ENCODE measurements at regions not wholly inside any gene's neighbourhood (a gene's known extent, or its start where the extent isn't known, plus 50 kb on each side); places are given as distances from the start of the nearest gene placed in this dataset.

DNA sequence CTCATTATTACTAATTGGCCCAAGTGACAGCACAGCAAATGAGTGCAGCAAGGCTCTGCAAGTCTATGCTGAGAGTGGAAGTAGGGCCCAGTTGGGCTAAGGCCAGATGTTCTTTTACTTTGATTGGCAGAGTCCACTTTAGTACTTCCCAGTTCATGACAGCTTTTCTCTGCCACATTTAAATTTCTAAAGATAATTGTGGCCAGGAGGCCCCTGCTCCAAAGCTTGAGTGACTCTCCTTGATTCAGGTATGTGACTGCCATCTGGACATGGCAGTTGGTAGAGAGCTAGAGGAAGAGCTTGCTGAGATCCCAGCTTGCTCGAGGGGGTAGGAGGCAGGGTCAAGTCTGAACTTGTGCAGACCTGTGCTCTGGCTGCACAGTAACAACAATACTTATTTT is 154.1 kb downstream of the CARTPT start:
- Mint-ChIP-seq H3K4me1 (ENCODE audit: low read depth, unreplicated experiment) (no peaks in the 10 kb centered on the region), H3K27me3 (ENCODE audit: insufficient read depth, unreplicated experiment) (peaks cover 14% of the 10 kb centered on the region), H3K9me3 (ENCODE audit: unreplicated experiment) (no peaks in the 10 kb centered on the region), H3K36me3 (ENCODE audit: insufficient read depth, unreplicated experiment) (no peaks in the 10 kb centered on the region), H3K27ac (ENCODE audit: unreplicated experiment) (no peak overlapping the region), H3K4me3 (ENCODE audit: unreplicated experiment) (no peak overlapping the region)
- H3K4me3 ChIP-seq (ENCODE audit: low read depth, low read length) = no peak overlapping the region
- POLR2A ChIA-PET = no interaction called here
- no peak for DNase-seq
- CTCF ChIA-PET = no interaction called here
- H3K27me3 ChIP-seq (replicated peaks; ENCODE audit: control insufficient read depth, insufficient read depth, low read length) = no peaks in the 10 kb centered on the region
- no peaks in the 10 kb centered on the region for H3K9me3 ChIP-seq
- no peak for TF ChIP-seq CTCF (IDR thresholded peaks at IDR 0.05; ENCODE audit: insufficient read depth in 1 of 2, low read depth in 1 of 2, low read length in 1 of 2, severe bottlenecking in 1 of 2, unreplicated experiment in 1 of 2)
- intact Hi-C loops (cut with micrococcal nuclease; ENCODE audit: unreplicated experiment) = no loop called here
- no peaks in the 10 kb centered on the region for H3K4me1 ChIP-seq
- BruUV-seq (replicated peaks) = no TSS peak
- H3K36me3 ChIP-seq (ENCODE audit: control insufficient read depth, insufficient read depth, low read length) = no peaks in the 10 kb centered on the region

DNA sequence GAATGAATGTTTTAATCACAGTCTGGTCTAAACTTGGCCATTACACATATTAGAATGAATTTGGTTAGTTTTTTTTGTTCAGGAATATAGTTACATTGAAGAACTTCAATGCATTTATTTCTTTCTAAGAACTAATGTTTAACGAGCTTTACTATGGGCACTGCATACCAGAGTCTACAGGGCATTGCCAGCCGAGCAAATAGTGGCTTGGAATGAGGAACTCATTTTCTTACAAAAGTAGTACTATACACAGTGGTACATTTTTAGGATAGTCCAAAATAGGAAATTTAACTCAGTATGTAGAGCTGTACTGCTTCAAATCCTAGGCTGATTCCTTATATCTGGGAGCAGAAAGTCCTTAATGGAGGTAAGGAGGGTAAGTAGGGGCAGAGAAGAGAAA is 155.4 kb downstream of the CARTPT start:
- H3K9me3 ChIP-seq = no peaks in the 10 kb centered on the region
- no peak for TF ChIP-seq CTCF (IDR thresholded peaks at IDR 0.05; ENCODE audit: insufficient read depth in 1 of 2, low read depth in 1 of 2, low read length in 1 of 2, severe bottlenecking in 1 of 2, unreplicated experiment in 1 of 2)
- no peaks in the 10 kb centered on the region for H3K4me1 ChIP-seq
- Mint-ChIP-seq H3K4me3 (ENCODE audit: unreplicated experiment) (no peak overlapping the region), H3K9me3 (ENCODE audit: unreplicated experiment) (no peaks in the 10 kb centered on the region), H3K27ac (ENCODE audit: unreplicated experiment) (no peak overlapping the region), H3K36me3 (ENCODE audit: insufficient read depth, unreplicated experiment) (no peaks in the 10 kb centered on the region), H3K27me3 (ENCODE audit: insufficient read depth, unreplicated experiment) (peaks cover 14% of the 10 kb centered on the region), H3K4me1 (ENCODE audit: low read depth, unreplicated experiment) (no peaks in the 10 kb centered on the region)
- H3K36me3 ChIP-seq (ENCODE audit: control insufficient read depth, insufficient read depth, low read length) = no peaks in the 10 kb centered on the region
- intact Hi-C loops (cut with micrococcal nuclease; ENCODE audit: unreplicated experiment) = no loop called here
- DNase-seq = no peak
- no peak overlapping the region for H3K4me3 ChIP-seq (ENCODE audit: low read depth, low read length)
- no peaks in the 10 kb centered on the region for H3K27me3 ChIP-seq (replicated peaks; ENCODE audit: control insufficient read depth, insufficient read depth, low read length)
- ChIA-PET POLR2A (no interaction called here), CTCF (no interaction called here)
- no TSS peak for BruUV-seq (replicated peaks)

DNA sequence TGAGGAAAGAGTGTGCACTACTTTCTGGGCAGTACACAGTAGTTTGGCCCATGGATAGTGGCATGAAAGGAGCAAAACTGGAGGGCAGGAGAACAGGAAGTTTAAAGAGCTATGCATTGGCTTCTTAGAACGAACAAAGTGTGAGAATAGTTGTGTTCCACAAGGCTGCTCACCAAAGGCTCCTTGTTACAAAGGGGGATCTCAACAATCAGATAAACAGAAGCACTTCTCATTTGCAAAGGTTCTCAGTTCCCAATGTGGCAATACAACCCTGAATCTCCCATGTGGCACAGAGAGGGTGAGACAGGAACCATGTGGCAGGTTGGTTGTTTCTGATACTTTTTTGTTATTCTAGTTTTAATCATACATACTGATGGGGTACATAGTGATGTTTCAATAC is 158.4 kb downstream of the CARTPT start:
- DNase-seq = no peak
- no peaks in the 10 kb centered on the region for H3K27me3 ChIP-seq (replicated peaks; ENCODE audit: control insufficient read depth, insufficient read depth, low read length)
- H3K9me3 ChIP-seq = no peaks in the 10 kb centered on the region
- Mint-ChIP-seq H3K27me3 (ENCODE audit: insufficient read depth, unreplicated experiment) (peaks cover 5% of the 10 kb centered on the region), H3K4me3 (ENCODE audit: unreplicated experiment) (no peak overlapping the region), H3K27ac (ENCODE audit: unreplicated experiment) (no peak overlapping the region), H3K4me1 (ENCODE audit: low read depth, unreplicated experiment) (no peaks in the 10 kb centered on the region), H3K9me3 (ENCODE audit: unreplicated experiment) (no peaks in the 10 kb centered on the region), H3K36me3 (ENCODE audit: insufficient read depth, unreplicated experiment) (no peaks in the 10 kb centered on the region)
- ChIA-PET CTCF (no interaction called here), POLR2A (no interaction called here)
- intact Hi-C loops (cut with micrococcal nuclease; ENCODE audit: unreplicated experiment) = no loop called here
- H3K36me3 ChIP-seq (ENCODE audit: control insufficient read depth, insufficient read depth, low read length) = no peaks in the 10 kb centered on the region
- no TSS peak for BruUV-seq (replicated peaks)
- no peak for TF ChIP-seq CTCF (IDR thresholded peaks at IDR 0.05; ENCODE audit: insufficient read depth in 1 of 2, low read depth in 1 of 2, low read length in 1 of 2, severe bottlenecking in 1 of 2, unreplicated experiment in 1 of 2)
- no peak overlapping the region for H3K4me3 ChIP-seq (ENCODE audit: low read depth, low read length)
- H3K4me1 ChIP-seq = no peaks in the 10 kb centered on the region
